ENCODE measurements at regions not wholly inside any gene's neighbourhood (a gene's known extent, or its start where the extent isn't known, plus 50 kb on each side); places are given as distances from the start of the nearest gene placed in this dataset.

GRCh38 chr14:27315947-27316346, 718.1 kb upstream of the NOVA1 start:
- Histone ChIP-seq H3K4me1 (ENCODE audit: insufficient read depth, low read length) (no peaks in the 10 kb centered on the region), H4K20me1 (ENCODE audit: insufficient read depth, low read length) (no peaks in the 10 kb centered on the region), H3K27me3 (ENCODE audit: insufficient read depth, low read length) (no peaks in the 10 kb centered on the region), H3K36me3 (ENCODE audit: insufficient read depth, low read length) (no peaks in the 10 kb centered on the region), H3K4me3 (ENCODE audit: insufficient read depth, low read length) (no peak overlapping the region), H3K9me3 (ENCODE audit: low read depth, low read length) (peaks cover 7% of the 10 kb centered on the region), H3K27ac (ENCODE audit: low read depth, low read length) (no peak overlapping the region), H3K4me2 (ENCODE audit: insufficient read depth, low read length) (no peak overlapping the region), H2AFZ (ENCODE audit: low read length) (no peak overlapping the region), H3K79me2 (ENCODE audit: insufficient read depth, low read length) (no peaks in the 10 kb centered on the region)
- TF ChIP-seq CTCF (IDR thresholded peaks at IDR 0.05; ENCODE audit: extremely low read depth, low read depth, low read length): no peak
- no peak for DNase-seq (ENCODE audit: insufficient read length, low spot score, missing footprints)

- peaks cover 7% of the 10 kb centered on the region for H3K9me3 ChIP-seq (ENCODE audit: low read depth, low read length)
- no peaks in the 10 kb centered on the region for H3K27me3 ChIP-seq (ENCODE audit: insufficient read depth, low read length)
- H3K27ac ChIP-seq (ENCODE audit: low read depth, low read length): no peak overlapping the region
- no peak overlapping the region for H3K4me2 ChIP-seq (ENCODE audit: insufficient read depth, low read length)
- H3K79me2 ChIP-seq (ENCODE audit: insufficient read depth, low read length): no peaks in the 10 kb centered on the region
- H3K4me3 ChIP-seq (ENCODE audit: insufficient read depth, low read length): no peak overlapping the region
- H3K4me1 ChIP-seq (ENCODE audit: insufficient read depth, low read length): no peaks in the 10 kb centered on the region
- H4K20me1 ChIP-seq (ENCODE audit: insufficient read depth, low read length): no peaks in the 10 kb centered on the region
- no peak for TF ChIP-seq CTCF (IDR thresholded peaks at IDR 0.05; ENCODE audit: extremely low read depth, low read depth, low read length)
- DNase-seq (ENCODE audit: insufficient read length, low spot score, missing footprints): no peak
- H2AFZ ChIP-seq (ENCODE audit: low read length): no peak overlapping the region
- H3K36me3 ChIP-seq (ENCODE audit: insufficient read depth, low read length): no peaks in the 10 kb centered on the region
Observed at GRCh38 chr14:27318774-27319420, 721.1 kb upstream of the NOVA1 start.

DNA sequence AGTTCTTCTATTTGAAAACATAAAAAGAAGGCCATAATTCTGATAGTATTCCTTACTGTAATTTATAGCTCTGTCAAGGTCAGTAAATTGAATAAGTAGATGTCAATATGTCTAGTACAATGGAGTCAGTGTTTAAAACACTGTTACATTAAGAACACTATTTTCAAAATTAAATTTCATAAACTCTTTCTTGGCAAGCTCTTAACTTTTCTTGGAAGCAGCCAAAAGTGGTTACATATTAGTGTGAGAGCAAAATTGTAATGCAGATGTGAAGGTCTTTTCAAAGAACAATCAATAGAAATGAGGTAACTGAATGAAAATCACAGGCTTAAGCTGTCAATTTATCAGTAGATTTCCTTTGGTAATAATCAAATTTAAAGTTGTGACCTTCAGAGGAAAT, 722.4 kb upstream of the NOVA1 start:
- no peak for DNase-seq (ENCODE audit: insufficient read length, low spot score, missing footprints)
- Histone ChIP-seq H3K36me3 (ENCODE audit: insufficient read depth, low read length) (no peaks in the 10 kb centered on the region), H4K20me1 (ENCODE audit: insufficient read depth, low read length) (no peaks in the 10 kb centered on the region), H3K27ac (ENCODE audit: low read depth, low read length) (no peak overlapping the region), H3K4me2 (ENCODE audit: insufficient read depth, low read length) (no peak overlapping the region), H3K79me2 (ENCODE audit: insufficient read depth, low read length) (no peaks in the 10 kb centered on the region), H3K9me3 (ENCODE audit: low read depth, low read length) (peaks cover 7% of the 10 kb centered on the region), H2AFZ (ENCODE audit: low read length) (no peak overlapping the region), H3K27me3 (ENCODE audit: insufficient read depth, low read length) (no peaks in the 10 kb centered on the region), H3K4me3 (ENCODE audit: insufficient read depth, low read length) (no peak overlapping the region), H3K4me1 (ENCODE audit: insufficient read depth, low read length) (no peaks in the 10 kb centered on the region)
- no peak for TF ChIP-seq CTCF (IDR thresholded peaks at IDR 0.05; ENCODE audit: extremely low read depth, low read depth, low read length)

DNA sequence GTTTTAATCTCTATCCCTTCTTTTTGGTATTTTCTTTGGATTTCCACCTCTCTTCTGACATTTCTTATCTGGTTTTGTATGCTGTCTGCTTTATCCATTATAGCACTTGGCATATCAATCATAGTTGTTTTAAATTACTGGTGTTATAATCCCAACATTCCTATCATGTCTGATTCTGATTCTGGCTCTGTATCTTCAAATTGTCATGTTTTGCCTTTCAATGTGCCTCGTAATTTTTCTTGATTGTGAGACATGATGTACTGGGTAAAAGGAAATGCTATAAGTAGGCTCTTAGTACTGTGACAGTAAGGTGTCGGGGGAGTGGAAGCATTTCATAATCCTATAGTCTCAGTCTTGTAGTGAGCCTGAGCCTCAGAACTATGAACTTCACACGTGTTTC, 729.3 kb upstream of the NOVA1 start:
- no peak for DNase-seq (ENCODE audit: insufficient read length, low spot score, missing footprints)
- H4K20me1 ChIP-seq (ENCODE audit: insufficient read depth, low read length): no peaks in the 10 kb centered on the region
- no peaks in the 10 kb centered on the region for H3K9me3 ChIP-seq (ENCODE audit: low read depth, low read length)
- H3K4me1 ChIP-seq (ENCODE audit: insufficient read depth, low read length): no peaks in the 10 kb centered on the region
- no peaks in the 10 kb centered on the region for H3K79me2 ChIP-seq (ENCODE audit: insufficient read depth, low read length)
- no peak for TF ChIP-seq CTCF (IDR thresholded peaks at IDR 0.05; ENCODE audit: extremely low read depth, low read depth, low read length)
- no peak overlapping the region for H3K4me2 ChIP-seq (ENCODE audit: insufficient read depth, low read length)
- no peak overlapping the region for H2AFZ ChIP-seq (ENCODE audit: low read length)
- H3K4me3 ChIP-seq (ENCODE audit: insufficient read depth, low read length): no peak overlapping the region
- no peaks in the 10 kb centered on the region for H3K36me3 ChIP-seq (ENCODE audit: insufficient read depth, low read length)
- no peak overlapping the region for H3K27ac ChIP-seq (ENCODE audit: low read depth, low read length)
- no peaks in the 10 kb centered on the region for H3K27me3 ChIP-seq (ENCODE audit: insufficient read depth, low read length)
